HG03025 (cell line): ENCODE measurements at regions not wholly inside any gene's neighbourhood (a gene's known extent, or its start where the extent isn't known, plus 50 kb on each side); places are given as distances from the start of the nearest gene placed in this dataset.
"Not testable (repeated sequence)": the region's sequence is repeated elsewhere in the genome, so short reads cannot be mapped to it uniquely, and the experiment has no call there.

Source experiments
- ATAC-seq: cut with Tn5 transposase; IDR thresholded peaks from one replicate; pipeline ENCODE4 v1.9.1; 2021; ENCODE audit warnings: mild to moderate bottlenecking, moderate library complexity; ENCODE audit not compliant: unreplicated experiment, low FRiP score

GRCh38 chr3:30477149-30477921 lies 129.1 kb upstream of the TGFBR2 start:
- ATAC-seq = no peak

- ATAC-seq = not testable (repeated sequence)
These were observed 126.7 kb upstream of the TGFBR2 start for GRCh38 chr3:30479737-30480136.

- ATAC-seq = not testable (repeated sequence)
These were observed 126.2 kb upstream of the TGFBR2 start for GRCh38 chr3:30480156-30480555.

GRCh38 chr3:30480587-30480986 lies 125.8 kb upstream of the TGFBR2 start:
- ATAC-seq = no peak

- no peak for ATAC-seq
These were observed 125.2 kb upstream of the TGFBR2 start for GRCh38 chr3:30481241-30481640.

GRCh38 chr3:30484229-30484628 lies 122.2 kb upstream of the TGFBR2 start:
- not testable (repeated sequence) for ATAC-seq

- no peak for ATAC-seq
These were observed 120.0 kb upstream of the TGFBR2 start for GRCh38 chr3:30486368-30486767.

- no peak for ATAC-seq
These were observed 118.2 kb upstream of the TGFBR2 start for GRCh38 chr3:30488070-30488756.

GRCh38 chr3:30492322-30493192 lies 113.8 kb upstream of the TGFBR2 start:
- no peak for ATAC-seq

GRCh38 chr3:30493911-30494311 lies 112.5 kb upstream of the TGFBR2 start:
- ATAC-seq = no peak

- no peak for ATAC-seq
These were observed 111.0 kb upstream of the TGFBR2 start for GRCh38 chr3:30495172-30496065.

GRCh38 chr3:30496066-30496966 lies 110.1 kb upstream of the TGFBR2 start:
- ATAC-seq = no peak

- no peak for ATAC-seq
These were observed 107.8 kb upstream of the TGFBR2 start for GRCh38 chr3:30498587-30498967.

GRCh38 chr3:30500666-30501399 lies 105.6 kb upstream of the TGFBR2 start:
- ATAC-seq = peak; percentile 93

- ATAC-seq = no peak
These were observed 104.9 kb upstream of the TGFBR2 start for GRCh38 chr3:30501526-30501925.

- ATAC-seq = no peak
These were observed 104.2 kb upstream of the TGFBR2 start for GRCh38 chr3:30502051-30502741.

- no peak for ATAC-seq
These were observed 103.7 kb upstream of the TGFBR2 start for GRCh38 chr3:30502742-30503073.

- ATAC-seq = no peak
These were observed 103.0 kb upstream of the TGFBR2 start for GRCh38 chr3:30503446-30503845.
